GM21737 (cell line): ENCODE measurements at regions not wholly inside any gene's neighbourhood (a gene's known extent, or its start where the extent isn't known, plus 50 kb on each side); places are given as distances from the start of the nearest gene placed in this dataset.

ENCODE experiments used
- ATAC-seq: cut with Tn5 transposase; IDR thresholded peaks from one replicate; pipeline ENCODE4 v1.9.1; 2021; ENCODE audit warnings: mild to moderate bottlenecking, moderate library complexity; ENCODE audit not compliant: unreplicated experiment

- ATAC-seq, result no peak
Measured at GRCh38 chr10:8227246-8227645, 172.8 kb downstream of the GATA3 start.

DNA sequence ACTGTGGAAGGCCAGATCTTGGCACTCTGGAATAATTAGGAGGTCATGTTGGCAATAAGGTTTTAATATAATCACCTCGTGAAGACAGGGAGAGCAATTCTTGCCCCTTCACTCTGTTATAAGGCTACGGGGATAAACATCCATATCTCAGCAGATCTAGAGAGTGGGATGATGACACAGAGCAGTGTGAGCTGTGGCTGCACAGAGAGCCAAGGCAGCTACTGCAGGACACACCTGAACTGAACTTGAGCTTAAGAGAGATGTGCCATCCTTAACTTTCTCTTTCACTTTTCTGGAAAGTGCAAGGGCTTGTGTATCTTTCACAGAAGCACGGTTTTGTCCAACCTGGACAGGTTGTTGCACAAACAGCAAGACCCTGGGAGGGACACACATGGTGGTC, 174.7 kb downstream of the GATA3 start:
- ATAC-seq, result no peak

DNA sequence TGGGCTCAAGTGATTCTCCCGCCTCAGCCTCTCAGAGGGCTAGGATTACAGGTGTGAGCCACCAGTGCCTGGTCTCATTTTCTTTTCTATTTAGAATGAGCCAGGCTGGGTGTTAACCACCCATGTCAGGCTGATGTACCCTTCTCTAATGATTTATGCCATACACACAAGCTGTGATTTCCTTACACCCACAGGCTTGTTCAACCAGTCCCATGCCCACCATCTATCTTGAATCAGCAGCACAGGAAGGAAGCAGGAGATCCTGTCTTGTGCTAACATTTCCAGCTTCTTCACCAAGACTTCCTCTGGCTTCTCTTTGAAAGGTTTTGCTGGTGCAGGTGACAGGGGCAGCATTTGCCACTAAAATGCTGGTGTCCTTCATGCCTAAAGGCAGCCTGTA, 176.4 kb downstream of the GATA3 start:
- no peak for ATAC-seq

DNA sequence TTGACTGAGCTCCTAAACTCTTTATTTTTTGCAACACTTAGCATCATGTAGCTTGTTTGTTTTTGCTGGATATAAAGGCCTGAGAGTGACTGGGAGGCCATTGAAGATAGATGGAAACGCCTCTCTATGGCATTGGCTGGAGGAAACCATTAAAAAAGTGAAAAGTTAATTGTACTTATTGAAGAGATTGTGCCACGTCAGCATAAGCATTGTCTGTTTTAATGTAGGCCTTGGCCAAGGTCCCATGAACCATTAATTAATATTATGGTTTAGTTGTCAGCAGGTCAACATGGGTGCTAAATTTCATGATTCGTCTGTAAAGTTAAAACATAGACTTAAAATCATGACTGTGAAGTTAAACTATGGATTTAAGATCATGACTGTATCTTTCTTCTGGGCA, 178.6 kb downstream of the GATA3 start:
- ATAC-seq, result no peak

GRCh38 chr10:8233832-8234259, 179.4 kb downstream of the GATA3 start:
- no peak for ATAC-seq

DNA sequence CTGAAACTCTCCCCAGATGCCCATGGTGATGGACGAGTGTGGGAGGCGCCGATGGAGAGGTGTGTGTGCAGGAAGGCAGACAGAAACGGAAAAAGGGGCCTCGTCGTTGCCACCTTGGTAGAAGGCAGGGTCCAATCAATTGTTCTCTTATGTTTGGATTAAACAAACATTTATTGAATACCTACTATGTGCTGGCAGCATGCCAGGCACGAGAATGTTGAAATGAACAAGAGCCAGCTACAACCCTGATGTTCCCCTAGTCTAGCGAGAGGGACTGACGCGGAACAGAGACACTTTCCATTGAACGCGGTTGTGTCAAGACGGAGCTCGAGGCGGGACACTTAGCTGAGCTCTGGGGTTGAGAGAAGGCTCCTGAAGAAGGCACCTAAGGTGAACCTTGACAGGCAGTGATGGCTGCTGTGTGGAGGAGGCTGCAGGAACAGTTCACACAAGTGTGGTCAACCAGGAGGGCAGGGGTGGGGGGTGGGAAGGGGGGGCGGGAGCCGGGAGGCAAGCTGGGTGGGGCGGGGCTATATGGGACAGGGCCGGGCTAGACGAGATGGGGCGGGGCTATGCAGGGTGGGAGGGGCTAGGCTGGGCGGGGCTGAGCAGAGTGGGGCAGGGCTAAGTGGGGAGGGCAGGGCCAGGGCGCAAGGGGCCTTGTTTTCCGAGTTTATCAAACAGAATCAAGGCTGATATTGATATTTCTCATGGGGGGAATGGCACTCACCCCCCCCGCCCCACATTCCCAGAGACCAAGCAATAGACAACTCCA, 181.0 kb downstream of the GATA3 start:
- no peak for ATAC-seq

DNA sequence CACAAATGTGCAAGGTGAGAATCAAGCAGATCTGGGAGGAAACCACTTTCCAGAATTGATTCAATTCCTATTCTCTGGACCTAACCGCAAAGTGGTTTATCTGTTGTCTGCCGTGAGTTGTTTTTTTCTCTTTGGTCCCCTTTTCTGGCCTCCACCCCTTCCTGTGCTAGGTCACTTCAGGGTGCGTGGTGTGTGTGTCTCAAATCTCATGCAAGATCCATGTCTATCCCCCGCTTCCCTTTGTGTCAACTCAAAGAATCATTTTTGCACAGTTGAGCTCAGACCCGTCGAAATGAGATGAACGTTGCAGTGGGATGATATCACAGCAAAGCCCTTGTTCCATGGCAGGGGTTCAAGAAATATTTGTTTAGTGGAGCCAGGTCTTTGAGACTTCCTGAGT, 184.5 kb downstream of the GATA3 start:
- ATAC-seq, result no peak

- no peak for ATAC-seq
Measured at GRCh38 chr10:8240861-8241260, 186.4 kb downstream of the GATA3 start.

DNA sequence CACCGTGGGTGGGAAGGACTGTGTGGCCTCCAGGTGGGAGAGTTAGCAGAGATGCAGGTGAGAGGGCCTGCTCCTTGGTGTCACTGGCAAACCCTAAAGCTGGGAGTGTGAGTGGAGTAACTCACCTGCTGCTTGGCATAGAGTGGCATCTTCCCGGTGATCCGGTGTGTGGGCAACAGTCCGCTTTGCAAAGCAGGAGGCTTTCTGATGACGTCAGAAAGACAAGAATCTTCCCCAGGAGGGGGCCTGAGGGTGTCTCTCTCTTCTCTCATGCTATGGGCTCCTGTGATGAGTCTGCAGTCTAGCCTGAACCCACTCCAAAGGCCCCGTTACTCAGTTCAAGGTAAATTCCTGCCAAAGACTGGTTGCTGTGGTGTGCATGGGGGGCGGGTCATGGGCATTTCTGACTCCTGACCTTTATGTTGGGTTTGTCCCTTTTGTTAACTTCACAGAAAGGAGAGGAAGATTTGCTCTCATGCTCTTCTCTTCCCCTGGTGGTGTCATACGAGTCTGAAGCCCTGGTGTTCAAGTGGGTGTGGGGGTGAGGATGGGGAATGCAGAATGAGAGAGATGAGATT, 187.9 kb downstream of the GATA3 start:
- ATAC-seq, result no peak

DNA sequence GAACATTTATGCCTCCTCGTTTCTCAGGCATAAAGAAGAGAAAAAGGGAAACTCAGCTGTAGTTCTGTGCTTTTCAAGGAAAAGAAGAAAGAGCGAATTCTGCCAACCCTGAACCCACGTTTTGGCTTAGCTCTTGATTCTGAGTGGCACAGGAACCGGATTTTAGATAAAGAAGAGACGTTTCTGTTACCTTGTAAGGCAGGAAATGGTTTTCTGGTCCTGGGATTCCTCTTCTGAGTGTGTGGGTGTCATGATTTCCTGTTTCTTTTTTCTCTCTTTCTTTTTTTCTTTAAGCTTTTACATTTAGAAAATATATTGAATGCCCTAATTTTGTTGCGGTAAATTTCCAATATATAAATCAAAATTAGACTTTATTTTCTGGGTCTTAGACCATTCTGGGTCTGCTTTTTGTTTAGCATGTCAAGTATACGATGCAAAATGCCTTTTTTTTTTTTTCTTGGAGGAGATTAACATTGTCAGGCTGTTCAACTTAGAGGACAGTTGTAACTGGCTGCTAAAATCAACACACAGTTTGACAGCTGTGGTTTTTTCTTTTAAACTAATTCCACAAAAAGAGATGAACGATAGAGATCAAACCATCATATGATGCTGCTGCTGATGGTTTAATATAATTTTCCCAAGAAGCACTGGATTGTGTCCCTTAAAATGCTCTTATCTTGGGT, 190.8 kb downstream of the GATA3 start:
- ATAC-seq, result no peak

DNA sequence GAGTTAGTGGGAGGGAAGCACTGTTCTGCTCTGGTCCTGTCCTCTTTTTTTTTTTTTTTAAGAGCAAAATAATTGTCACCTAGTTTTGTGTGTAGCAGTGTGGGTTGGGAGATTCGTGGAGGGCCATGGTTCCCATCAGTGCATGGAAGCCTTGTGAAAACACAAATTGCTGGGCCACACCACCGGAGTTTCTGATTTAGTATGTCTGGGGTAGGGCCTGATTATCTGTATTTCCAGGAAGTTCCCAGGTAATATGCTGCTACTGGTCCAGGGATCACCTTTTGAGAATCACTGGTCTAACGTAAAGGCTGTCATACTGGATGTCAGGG, 191.3 kb downstream of the GATA3 start:
- ATAC-seq, result no peak

- ATAC-seq, result no peak
Measured at GRCh38 chr10:8246548-8246947, 192.1 kb downstream of the GATA3 start.

GRCh38 chr10:8247191-8247590, 192.7 kb downstream of the GATA3 start:
- no peak for ATAC-seq

DNA sequence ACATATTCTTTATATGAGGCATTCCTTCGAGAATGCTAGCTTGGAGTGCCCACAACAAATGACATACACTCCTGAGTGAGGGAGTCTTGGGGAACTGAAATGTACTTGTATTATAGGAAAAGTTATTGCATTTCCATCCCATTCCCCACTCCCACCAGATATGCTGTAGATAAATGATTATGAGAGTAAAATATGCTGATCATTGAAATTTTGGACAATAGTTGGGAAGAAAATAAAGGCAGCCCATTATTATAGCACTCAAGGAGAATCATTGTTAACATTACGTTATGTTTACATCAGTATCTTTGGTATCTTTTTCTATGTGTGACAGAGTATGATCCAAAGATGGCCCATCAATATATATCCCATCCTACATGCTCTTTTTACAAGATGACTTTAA, 194.4 kb downstream of the GATA3 start:
- ATAC-seq, result no peak

GRCh38 chr10:8254350-8254749, 199.9 kb downstream of the GATA3 start:
- ATAC-seq, result no peak

DNA sequence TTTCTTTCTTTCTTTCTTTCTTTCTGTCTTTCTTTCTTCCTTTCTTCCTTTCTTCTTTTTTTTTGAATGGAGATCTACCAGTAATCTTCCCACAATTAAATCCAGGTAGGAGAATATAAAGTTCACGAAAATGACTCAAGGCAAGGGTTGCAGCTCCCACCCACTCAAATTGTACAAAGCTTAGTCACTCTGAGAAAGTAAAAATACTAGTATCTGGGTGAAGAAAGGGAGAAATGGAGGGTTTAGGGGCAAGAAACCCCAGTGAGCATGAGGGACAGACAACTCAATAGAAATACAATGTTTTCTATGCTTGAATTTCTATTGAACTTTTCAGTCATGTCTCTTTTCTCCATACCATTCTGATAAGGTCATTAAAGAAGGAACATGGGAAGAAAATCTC, 200.8 kb downstream of the GATA3 start:
- no peak for ATAC-seq

- no peak for ATAC-seq
Measured at GRCh38 chr10:8260645-8261044, 206.2 kb downstream of the GATA3 start.

DNA sequence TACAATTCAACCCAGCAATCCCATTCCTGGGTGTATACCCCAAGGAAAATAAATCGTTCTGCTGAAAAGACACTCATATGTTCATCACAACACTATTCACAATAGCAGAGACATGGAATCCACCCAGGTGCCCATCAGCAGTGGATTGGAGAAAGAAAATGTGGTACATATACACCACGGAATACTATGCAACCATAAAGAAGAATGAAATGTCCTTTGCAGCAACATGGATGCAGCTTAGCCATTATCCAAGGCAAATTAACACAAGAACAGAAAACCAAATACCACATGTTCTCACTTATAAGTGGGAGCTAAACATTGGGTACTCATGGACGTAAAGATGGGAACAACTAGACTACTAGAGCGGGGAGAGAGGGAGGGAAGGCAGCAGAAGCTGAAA, 207.8 kb downstream of the GATA3 start:
- ATAC-seq, result no peak

DNA sequence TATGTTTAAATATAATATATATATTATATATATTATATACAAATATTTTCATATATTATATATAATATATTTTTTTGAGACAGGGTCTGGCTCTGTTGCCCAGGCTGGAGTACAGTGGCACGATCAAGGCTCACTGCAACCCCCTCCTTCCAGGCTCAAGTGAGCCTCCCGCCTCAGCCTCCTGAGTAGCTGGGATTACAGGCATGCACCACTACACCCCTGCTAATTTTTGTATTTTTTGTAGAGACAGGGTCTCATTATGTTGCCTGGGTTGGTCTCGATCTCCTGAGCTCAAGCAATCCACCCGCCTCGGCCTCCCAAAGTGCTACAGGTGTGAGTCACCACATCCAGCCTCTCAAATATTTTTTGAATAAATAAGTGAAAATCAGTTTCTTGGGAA, 215.5 kb downstream of the GATA3 start:
- no peak for ATAC-seq

DNA sequence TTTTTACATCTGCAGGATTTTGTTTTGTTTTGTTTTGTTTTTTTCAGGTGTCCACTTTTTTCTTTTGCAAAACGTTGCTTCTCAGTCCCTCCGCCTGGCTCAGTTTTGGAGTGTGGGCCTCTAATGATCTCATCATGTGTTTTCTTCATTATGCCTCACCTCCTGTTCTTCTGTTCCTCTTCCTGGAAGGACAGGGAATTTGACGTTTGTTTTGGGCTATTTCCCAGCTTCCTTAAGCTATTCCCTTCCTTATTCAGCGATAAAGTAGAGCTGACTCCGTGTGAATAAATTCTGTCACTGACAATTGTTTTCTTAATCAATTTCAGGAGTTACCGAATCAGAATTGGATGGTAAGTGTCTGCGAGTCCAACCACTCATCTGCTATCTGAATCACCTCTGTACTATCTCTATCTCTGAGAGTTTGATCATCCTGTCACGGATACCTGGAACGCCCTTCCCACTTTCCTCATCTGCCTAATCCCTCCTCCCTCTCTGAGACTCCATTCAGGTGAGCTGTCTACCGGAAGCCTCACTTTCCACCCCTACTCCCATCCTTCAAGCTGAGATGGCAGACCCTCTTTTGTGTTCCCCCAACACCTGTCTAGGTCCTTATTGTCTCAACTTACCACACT, 218.4 kb downstream of the GATA3 start:
- ATAC-seq, result no peak

- no peak for ATAC-seq
Measured at GRCh38 chr10:8273749-8274148, 219.3 kb downstream of the GATA3 start.

GRCh38 chr10:8275911-8276310, 221.4 kb downstream of the GATA3 start:
- no peak for ATAC-seq
